WTC11 (cell line): ENCODE measurements at regions not wholly inside any gene's neighbourhood (a gene's known extent, or its start where the extent isn't known, plus 50 kb on each side); places are given as distances from the start of the nearest gene placed in this dataset.

Source experiments
- ATAC-seq: fragments of 200-7000 bp; cut with Tn5 transposase; 2 replicates; pipeline ENCODE4 v1.10.0; 2021; ENCODE audit warnings: mild to moderate bottlenecking, moderate library complexity
- CTCF ChIA-PET: fragments of 300-600 bp; sonication (Branson Sonifier 250); formaldehyde crosslinking; loops from one replicate; lab custom pipeline; 2021; ENCODE audit warnings: antibody characterized with exemption; lab: Charles Lee
- POLR2A ChIA-PET: fragments of 350-600 bp; sonication (Branson Sonifier 250); formaldehyde crosslinking; loops from one replicate; lab custom pipeline; 2021; ENCODE audit warnings: antibody characterized with exemption; lab: Charles Lee
- DNase-seq: peaks from one replicate; pipeline ENCODE4 v3.0.0; 2021; ENCODE audit warnings: low spot score
- H3K27ac Mint-ChIP-seq: 2 replicates; pipeline ENCODE4 v1.8.0; 2021; ENCODE audit warnings: mixed read lengths
- H3K27me3 Mint-ChIP-seq: 2 replicates; pipeline ENCODE4 v1.8.0; 2021; ENCODE audit warnings: low read depth, mild to moderate bottlenecking, moderate library complexity, mixed read lengths
- H3K36me3 Mint-ChIP-seq: 2 replicates; pipeline ENCODE4 v1.8.0; 2021; ENCODE audit warnings: mixed read lengths
- H3K4me1 Mint-ChIP-seq: 2 replicates; pipeline ENCODE4 v1.8.0; 2022; ENCODE audit warnings: mixed read lengths
- H3K4me3 Mint-ChIP-seq: 2 replicates; pipeline ENCODE4 v1.8.0; 2021; ENCODE audit warnings: mild to moderate bottlenecking, moderate library complexity, mixed read lengths
- H3K9me3 Mint-ChIP-seq: 2 replicates; pipeline ENCODE4 v1.8.0; 2021; ENCODE audit warnings: mixed read lengths
- CREB1 ChIP-seq: sonication (generic); formaldehyde crosslinking; IDR thresholded peaks from 2 replicates; pipeline ENCODE4 v1.8.0; 2023; ENCODE audit warnings: mild to moderate bottlenecking, missing genetic modification reagents
- KAT7 ChIP-seq: sonication (generic); formaldehyde crosslinking; IDR thresholded peaks from 2 replicates; pipeline ENCODE4 v1.8.1; 2023; ENCODE audit warnings: missing genetic modification reagents, mild to moderate bottlenecking, borderline replicate concordance
- NFYB ChIP-seq: sonication (generic); formaldehyde crosslinking; conservative IDR thresholded peaks from 2 replicates; pipeline ENCODE4 v1.8.0; 2022; ENCODE audit warnings: low read depth, missing genetic modification reagents
- NR1H2 ChIP-seq: sonication (generic); formaldehyde crosslinking; IDR thresholded peaks from 2 replicates; pipeline ENCODE4 v1.9.0; 2021; ENCODE audit warnings: mild to moderate bottlenecking, moderate library complexity, missing genetic modification reagents
- NR3C1 ChIP-seq: sonication (generic); formaldehyde crosslinking; conservative IDR thresholded peaks from 2 replicates; pipeline ENCODE4 v1.8.1; 2023; ENCODE audit warnings: low read depth, mild to moderate bottlenecking, missing genetic modification reagents
- RELA ChIP-seq: sonication (generic); formaldehyde crosslinking; IDR thresholded peaks from 2 replicates; pipeline ENCODE4 v1.8.1; 2022; ENCODE audit warnings: missing genetic modification reagents, mild to moderate bottlenecking, borderline replicate concordance
- SOX15 ChIP-seq: fragments of 250-450 bp; sonication (Bioruptor Pico); IDR thresholded peaks from 2 replicates; pipeline ENCODE4 v1.9.0; 2021; ENCODE audit warnings: mild to moderate bottlenecking
- SP1 ChIP-seq: sonication (generic); formaldehyde crosslinking; conservative IDR thresholded peaks from 2 replicates; pipeline ENCODE4 v1.8.1; 2022; ENCODE audit warnings: missing genetic modification reagents
- TF ChIP-seq, protein P1 (sequence below): sonication (generic); formaldehyde crosslinking; IDR thresholded peaks from 2 replicates; pipeline ENCODE4 v1.8.1; 2022; ENCODE audit warnings: mild to moderate bottlenecking, missing genetic modification reagents, moderate library complexity, borderline replicate concordance
- TF ChIP-seq, protein P2 (sequence below): fragments of 200-600 bp; IDR thresholded peaks from 2 replicates; pipeline ENCODE4 v1.8.0; 2022; ENCODE audit warnings: antibody characterized with exemption
- TF ChIP-seq, protein P3 (sequence below): sonication (generic); formaldehyde crosslinking; IDR thresholded peaks from 2 replicates; pipeline ENCODE4 v1.8.1; 2023; ENCODE audit warnings: mild to moderate bottlenecking, missing genetic modification reagents, moderate library complexity
- TF ChIP-seq, protein P4 (sequence below): sonication (generic); formaldehyde crosslinking; IDR thresholded peaks from 2 replicates; pipeline ENCODE4 v1.8.1; 2023; ENCODE audit warnings: mild to moderate bottlenecking, missing genetic modification reagents, moderate library complexity
- TF ChIP-seq, protein P5 (sequence below): fragments of 250-450 bp; sonication (Bioruptor Pico); IDR thresholded peaks from 2 replicates; pipeline ENCODE4 v1.8.0; 2021; ENCODE audit warnings: mild to moderate bottlenecking
- TF ChIP-seq, protein P6 (sequence below): fragments of 250-450 bp; sonication (Bioruptor Pico); IDR thresholded peaks from 2 replicates; pipeline ENCODE4 v1.9.0; 2021; ENCODE audit warnings: mild to moderate bottlenecking, borderline replicate concordance
- TF ChIP-seq, protein P7 (sequence below): sonication (generic); formaldehyde crosslinking; IDR thresholded peaks from 2 replicates; pipeline ENCODE4 v1.8.0; 2023; ENCODE audit warnings: missing genetic modification reagents, mild to moderate bottlenecking, borderline replicate concordance
- TF ChIP-seq, protein P8 (sequence below): sonication (generic); formaldehyde crosslinking; IDR thresholded peaks from 2 replicates; pipeline ENCODE4 v1.8.1; 2022; ENCODE audit warnings: low read depth, missing genetic modification reagents, borderline replicate concordance

DNA sequence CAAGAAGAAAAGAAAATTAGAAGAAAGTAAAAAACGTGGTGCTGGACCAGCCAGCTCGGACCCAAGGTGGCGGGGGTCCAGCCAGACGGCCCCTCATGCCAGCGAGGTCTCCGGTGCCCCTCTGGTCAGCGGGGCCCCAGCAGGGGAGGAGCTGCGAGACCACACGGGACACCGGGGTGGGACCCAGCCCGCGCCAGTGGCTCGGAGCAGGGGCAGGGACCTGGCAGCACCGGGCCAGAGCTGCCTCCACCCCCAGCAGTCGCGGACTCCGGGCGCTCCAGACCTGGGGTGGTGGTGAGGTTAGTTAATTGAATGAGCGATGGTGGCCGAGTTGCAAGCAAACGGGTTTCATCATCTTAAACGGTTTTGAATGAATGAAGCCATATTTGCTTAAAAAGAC is 289.9 kb upstream of the MC4R start (continued):
- TF ChIP-seq, protein P1, sequence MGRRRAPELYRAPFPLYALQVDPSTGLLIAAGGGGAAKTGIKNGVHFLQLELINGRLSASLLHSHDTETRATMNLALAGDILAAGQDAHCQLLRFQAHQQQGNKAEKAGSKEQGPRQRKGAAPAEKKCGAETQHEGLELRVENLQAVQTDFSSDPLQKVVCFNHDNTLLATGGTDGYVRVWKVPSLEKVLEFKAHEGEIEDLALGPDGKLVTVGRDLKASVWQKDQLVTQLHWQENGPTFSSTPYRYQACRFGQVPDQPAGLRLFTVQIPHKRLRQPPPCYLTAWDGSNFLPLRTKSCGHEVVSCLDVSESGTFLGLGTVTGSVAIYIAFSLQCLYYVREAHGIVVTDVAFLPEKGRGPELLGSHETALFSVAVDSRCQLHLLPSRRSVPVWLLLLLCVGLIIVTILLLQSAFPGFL (CRISPR knock-in tag), result no peak
- TF ChIP-seq SOX15 (CRISPR knock-in tag), result no peak

DNA sequence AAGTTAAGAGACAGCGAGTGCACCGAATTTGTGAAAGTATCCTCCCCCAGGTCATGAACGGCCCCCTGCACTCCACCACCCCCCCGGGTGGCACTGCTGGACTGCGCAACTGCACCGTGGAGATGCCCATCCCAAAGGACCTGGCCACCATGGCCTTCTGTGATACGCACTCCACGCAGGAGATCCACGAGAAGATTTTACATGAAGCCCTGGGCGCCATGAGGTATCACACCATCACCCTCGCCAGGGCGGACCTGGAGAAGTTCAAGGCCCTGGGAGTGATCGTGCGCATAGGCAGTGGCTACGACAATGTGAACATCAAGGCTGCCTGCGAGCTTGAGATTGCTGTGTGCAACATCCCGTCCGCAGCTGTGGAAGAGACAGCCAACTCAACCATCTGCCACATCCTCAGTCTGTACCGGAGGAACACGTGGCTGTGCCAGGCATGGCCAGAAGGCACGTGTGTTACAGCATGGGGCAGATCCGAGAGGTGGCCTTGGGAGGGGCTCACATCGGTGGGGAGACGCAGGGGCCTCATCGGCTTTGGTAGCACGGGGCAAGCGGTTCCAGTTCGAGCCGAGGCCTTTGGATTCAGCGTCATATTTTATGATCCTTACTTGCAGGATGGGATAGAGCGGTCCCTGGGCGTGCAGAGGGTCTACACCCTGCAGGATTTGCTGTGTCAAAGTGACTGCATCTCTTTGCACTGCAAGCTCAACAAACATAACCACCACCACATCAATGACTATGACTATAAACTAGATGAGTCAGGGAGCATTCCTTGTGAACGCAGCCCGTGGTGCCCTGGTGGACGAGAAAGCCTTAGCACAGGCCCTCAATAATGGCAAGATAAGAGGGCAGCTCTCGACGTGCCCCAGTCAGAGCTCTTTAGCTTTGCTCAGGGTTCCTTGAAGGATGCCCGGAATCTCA is 290.8 kb upstream of the MC4R start:
- ATAC-seq (no peak), DNase-seq (no peak)
- CTCF ChIA-PET, result interaction anchor here (1.2 kb wide), 1 partner anchor 675 kb away, joined by 4 read pairs; no protein-coding TSS in a partner anchor
- H3K9me3 Mint-ChIP-seq, result no peaks in the 10 kb centered on the region
- H3K36me3 Mint-ChIP-seq, result no peaks in the 10 kb centered on the region
- POLR2A ChIA-PET, result no interaction called here
- no peak overlapping the region for H3K27ac Mint-ChIP-seq
- no peaks in the 10 kb centered on the region for H3K27me3 Mint-ChIP-seq
- no peak overlapping the region for H3K4me3 Mint-ChIP-seq
- no peaks in the 10 kb centered on the region for H3K4me1 Mint-ChIP-seq
- TF ChIP-seq, protein P2, sequence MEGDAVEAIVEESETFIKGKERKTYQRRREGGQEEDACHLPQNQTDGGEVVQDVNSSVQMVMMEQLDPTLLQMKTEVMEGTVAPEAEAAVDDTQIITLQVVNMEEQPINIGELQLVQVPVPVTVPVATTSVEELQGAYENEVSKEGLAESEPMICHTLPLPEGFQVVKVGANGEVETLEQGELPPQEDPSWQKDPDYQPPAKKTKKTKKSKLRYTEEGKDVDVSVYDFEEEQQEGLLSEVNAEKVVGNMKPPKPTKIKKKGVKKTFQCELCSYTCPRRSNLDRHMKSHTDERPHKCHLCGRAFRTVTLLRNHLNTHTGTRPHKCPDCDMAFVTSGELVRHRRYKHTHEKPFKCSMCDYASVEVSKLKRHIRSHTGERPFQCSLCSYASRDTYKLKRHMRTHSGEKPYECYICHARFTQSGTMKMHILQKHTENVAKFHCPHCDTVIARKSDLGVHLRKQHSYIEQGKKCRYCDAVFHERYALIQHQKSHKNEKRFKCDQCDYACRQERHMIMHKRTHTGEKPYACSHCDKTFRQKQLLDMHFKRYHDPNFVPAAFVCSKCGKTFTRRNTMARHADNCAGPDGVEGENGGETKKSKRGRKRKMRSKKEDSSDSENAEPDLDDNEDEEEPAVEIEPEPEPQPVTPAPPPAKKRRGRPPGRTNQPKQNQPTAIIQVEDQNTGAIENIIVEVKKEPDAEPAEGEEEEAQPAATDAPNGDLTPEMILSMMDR, result no peak
- TF ChIP-seq, protein P3, sequence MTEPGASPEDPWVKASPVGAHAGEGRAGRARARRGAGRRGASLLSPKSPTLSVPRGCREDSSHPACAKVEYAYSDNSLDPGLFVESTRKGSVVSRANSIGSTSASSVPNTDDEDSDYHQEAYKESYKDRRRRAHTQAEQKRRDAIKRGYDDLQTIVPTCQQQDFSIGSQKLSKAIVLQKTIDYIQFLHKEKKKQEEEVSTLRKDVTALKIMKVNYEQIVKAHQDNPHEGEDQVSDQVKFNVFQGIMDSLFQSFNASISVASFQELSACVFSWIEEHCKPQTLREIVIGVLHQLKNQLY (CRISPR knock-in tag), result no peak
- TF ChIP-seq NR1H2 (CRISPR knock-in tag) (no peak), NR3C1 (CRISPR knock-in tag) (no peak), CREB1 (CRISPR knock-in tag) (no peak), KAT7 (CRISPR knock-in tag) (no peak), SP1 (no peak), RELA (CRISPR knock-in tag) (no peak), NFYB (CRISPR knock-in tag) (no peak)
- TF ChIP-seq, protein P4, sequence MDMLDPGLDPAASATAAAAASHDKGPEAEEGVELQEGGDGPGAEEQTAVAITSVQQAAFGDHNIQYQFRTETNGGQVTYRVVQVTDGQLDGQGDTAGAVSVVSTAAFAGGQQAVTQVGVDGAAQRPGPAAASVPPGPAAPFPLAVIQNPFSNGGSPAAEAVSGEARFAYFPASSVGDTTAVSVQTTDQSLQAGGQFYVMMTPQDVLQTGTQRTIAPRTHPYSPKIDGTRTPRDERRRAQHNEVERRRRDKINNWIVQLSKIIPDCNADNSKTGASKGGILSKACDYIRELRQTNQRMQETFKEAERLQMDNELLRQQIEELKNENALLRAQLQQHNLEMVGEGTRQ (CRISPR knock-in tag), result no peak
- TF ChIP-seq, protein P5, sequence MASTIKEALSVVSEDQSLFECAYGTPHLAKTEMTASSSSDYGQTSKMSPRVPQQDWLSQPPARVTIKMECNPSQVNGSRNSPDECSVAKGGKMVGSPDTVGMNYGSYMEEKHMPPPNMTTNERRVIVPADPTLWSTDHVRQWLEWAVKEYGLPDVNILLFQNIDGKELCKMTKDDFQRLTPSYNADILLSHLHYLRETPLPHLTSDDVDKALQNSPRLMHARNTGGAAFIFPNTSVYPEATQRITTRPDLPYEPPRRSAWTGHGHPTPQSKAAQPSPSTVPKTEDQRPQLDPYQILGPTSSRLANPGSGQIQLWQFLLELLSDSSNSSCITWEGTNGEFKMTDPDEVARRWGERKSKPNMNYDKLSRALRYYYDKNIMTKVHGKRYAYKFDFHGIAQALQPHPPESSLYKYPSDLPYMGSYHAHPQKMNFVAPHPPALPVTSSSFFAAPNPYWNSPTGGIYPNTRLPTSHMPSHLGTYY (CRISPR knock-in tag), result no peak
- TF ChIP-seq, protein P6, sequence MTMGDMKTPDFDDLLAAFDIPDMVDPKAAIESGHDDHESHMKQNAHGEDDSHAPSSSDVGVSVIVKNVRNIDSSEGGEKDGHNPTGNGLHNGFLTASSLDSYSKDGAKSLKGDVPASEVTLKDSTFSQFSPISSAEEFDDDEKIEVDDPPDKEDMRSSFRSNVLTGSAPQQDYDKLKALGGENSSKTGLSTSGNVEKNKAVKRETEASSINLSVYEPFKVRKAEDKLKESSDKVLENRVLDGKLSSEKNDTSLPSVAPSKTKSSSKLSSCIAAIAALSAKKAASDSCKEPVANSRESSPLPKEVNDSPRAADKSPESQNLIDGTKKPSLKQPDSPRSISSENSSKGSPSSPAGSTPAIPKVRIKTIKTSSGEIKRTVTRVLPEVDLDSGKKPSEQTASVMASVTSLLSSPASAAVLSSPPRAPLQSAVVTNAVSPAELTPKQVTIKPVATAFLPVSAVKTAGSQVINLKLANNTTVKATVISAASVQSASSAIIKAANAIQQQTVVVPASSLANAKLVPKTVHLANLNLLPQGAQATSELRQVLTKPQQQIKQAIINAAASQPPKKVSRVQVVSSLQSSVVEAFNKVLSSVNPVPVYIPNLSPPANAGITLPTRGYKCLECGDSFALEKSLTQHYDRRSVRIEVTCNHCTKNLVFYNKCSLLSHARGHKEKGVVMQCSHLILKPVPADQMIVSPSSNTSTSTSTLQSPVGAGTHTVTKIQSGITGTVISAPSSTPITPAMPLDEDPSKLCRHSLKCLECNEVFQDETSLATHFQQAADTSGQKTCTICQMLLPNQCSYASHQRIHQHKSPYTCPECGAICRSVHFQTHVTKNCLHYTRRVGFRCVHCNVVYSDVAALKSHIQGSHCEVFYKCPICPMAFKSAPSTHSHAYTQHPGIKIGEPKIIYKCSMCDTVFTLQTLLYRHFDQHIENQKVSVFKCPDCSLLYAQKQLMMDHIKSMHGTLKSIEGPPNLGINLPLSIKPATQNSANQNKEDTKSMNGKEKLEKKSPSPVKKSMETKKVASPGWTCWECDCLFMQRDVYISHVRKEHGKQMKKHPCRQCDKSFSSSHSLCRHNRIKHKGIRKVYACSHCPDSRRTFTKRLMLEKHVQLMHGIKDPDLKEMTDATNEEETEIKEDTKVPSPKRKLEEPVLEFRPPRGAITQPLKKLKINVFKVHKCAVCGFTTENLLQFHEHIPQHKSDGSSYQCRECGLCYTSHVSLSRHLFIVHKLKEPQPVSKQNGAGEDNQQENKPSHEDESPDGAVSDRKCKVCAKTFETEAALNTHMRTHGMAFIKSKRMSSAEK (CRISPR knock-in tag), result no peak
- TF ChIP-seq, protein P7, sequence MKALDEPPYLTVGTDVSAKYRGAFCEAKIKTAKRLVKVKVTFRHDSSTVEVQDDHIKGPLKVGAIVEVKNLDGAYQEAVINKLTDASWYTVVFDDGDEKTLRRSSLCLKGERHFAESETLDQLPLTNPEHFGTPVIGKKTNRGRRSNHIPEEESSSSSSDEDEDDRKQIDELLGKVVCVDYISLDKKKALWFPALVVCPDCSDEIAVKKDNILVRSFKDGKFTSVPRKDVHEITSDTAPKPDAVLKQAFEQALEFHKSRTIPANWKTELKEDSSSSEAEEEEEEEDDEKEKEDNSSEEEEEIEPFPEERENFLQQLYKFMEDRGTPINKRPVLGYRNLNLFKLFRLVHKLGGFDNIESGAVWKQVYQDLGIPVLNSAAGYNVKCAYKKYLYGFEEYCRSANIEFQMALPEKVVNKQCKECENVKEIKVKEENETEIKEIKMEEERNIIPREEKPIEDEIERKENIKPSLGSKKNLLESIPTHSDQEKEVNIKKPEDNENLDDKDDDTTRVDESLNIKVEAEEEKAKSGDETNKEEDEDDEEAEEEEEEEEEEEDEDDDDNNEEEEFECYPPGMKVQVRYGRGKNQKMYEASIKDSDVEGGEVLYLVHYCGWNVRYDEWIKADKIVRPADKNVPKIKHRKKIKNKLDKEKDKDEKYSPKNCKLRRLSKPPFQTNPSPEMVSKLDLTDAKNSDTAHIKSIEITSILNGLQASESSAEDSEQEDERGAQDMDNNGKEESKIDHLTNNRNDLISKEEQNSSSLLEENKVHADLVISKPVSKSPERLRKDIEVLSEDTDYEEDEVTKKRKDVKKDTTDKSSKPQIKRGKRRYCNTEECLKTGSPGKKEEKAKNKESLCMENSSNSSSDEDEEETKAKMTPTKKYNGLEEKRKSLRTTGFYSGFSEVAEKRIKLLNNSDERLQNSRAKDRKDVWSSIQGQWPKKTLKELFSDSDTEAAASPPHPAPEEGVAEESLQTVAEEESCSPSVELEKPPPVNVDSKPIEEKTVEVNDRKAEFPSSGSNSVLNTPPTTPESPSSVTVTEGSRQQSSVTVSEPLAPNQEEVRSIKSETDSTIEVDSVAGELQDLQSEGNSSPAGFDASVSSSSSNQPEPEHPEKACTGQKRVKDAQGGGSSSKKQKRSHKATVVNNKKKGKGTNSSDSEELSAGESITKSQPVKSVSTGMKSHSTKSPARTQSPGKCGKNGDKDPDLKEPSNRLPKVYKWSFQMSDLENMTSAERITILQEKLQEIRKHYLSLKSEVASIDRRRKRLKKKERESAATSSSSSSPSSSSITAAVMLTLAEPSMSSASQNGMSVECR (CRISPR knock-in tag), result no peak
- TF ChIP-seq, protein P8, sequence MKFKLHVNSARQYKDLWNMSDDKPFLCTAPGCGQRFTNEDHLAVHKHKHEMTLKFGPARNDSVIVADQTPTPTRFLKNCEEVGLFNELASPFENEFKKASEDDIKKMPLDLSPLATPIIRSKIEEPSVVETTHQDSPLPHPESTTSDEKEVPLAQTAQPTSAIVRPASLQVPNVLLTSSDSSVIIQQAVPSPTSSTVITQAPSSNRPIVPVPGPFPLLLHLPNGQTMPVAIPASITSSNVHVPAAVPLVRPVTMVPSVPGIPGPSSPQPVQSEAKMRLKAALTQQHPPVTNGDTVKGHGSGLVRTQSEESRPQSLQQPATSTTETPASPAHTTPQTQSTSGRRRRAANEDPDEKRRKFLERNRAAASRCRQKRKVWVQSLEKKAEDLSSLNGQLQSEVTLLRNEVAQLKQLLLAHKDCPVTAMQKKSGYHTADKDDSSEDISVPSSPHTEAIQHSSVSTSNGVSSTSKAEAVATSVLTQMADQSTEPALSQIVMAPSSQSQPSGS, result no peak
